K562 (cell line): ENCODE measurements at regions not wholly inside any gene's neighbourhood (a gene's known extent, or its start where the extent isn't known, plus 50 kb on each side); places are given as distances from the start of the nearest gene placed in this dataset.

Experiments used
- ARID1B ChIP-seq: fragments of 450-650 bp; IDR thresholded peaks from 2 replicates; pipeline ENCODE4 v1.6.1; 2016; ENCODE audit warnings: antibody characterized with exemption, mild to moderate bottlenecking, inconsistent platforms
- GABPB2 ChIP-seq: fragments of 250-450 bp; sonication (Bioruptor Pico); conservative IDR thresholded peaks from 2 replicates; pipeline ENCODE4 v1.5.1; 2021; ENCODE audit warnings: mild to moderate bottlenecking
- KDM1A ChIP-seq, 2 experiments: fragments of 450-650 bp; IDR thresholded peaks; 2 replicates each; pipeline ENCODE4 v1.6.1; 2016; ENCODE audit warnings: mild to moderate bottlenecking in 2 of 2
- NR2C1 ChIP-seq, 2 experiments: fragments of 450-650 bp; IDR thresholded peaks; 2 replicates each; pipeline ENCODE4 v1.6.1; 2017; ENCODE audit warnings: mild to moderate bottlenecking in 2 of 2, antibody characterized with exemption in 1 of 2, inconsistent platforms in 1 of 2, missing compliant biosample characterization in 1 of 2, missing genetic modification characterization in 1 of 2
- PML ChIP-seq: IDR thresholded peaks from 2 replicates; pipeline ENCODE4 v1.6.1; 2012; ENCODE audit warnings: low read length, inconsistent platforms
- RAD51 ChIP-seq: fragments of 450-650 bp; IDR thresholded peaks from 2 replicates; pipeline ENCODE4 v1.7.1; 2016; ENCODE audit warnings: low read depth, mild to moderate bottlenecking, borderline replicate concordance
- TAL1 ChIP-seq: fragments of 450-650 bp; IDR thresholded peaks from 2 replicates; pipeline ENCODE4 v1.6.1; 2016; ENCODE audit warnings: mild to moderate bottlenecking
- TOE1 ChIP-seq, 2 experiments: fragments of 450-650 bp in 1 of 2; sonication (generic) in 1 of 2; formaldehyde crosslinking in 1 of 2; IDR thresholded peaks; 2 replicates each; pipeline versions ENCODE4 v1.7.1 to v1.8.0; 2016 to 2022; ENCODE audit warnings: borderline replicate concordance in 2 of 2, mild to moderate bottlenecking in 2 of 2, antibody characterized with exemption in 1 of 2, inconsistent platforms in 1 of 2, low read depth in 1 of 2, missing genetic modification reagents in 1 of 2, moderate library complexity in 1 of 2
- ZNF24 ChIP-seq: fragments of 450-650 bp; IDR thresholded peaks from 2 replicates; pipeline ENCODE4 v1.6.1; 2016
- ZNF41 ChIP-seq: fragments of 250-450 bp; sonication (Bioruptor Pico); conservative IDR thresholded peaks from 2 replicates; pipeline ENCODE4 v1.4.0; 2020; ENCODE audit warnings: mild to moderate bottlenecking
- TF ChIP-seq, protein P1 (sequence below), 2 experiments: IDR thresholded peaks in 1 of 2; conservative IDR thresholded peaks in 1 of 2; 2 replicates each; pipeline ENCODE4 v1.6.1; 2016; ENCODE audit warnings: low read depth in 2 of 2, mild to moderate bottlenecking in 1 of 2, missing compliant biosample characterization in 1 of 2, missing genetic modification characterization in 1 of 2, moderate library complexity in 1 of 2
- TF ChIP-seq, protein P2 (sequence below): fragments of 450-650 bp; IDR thresholded peaks from 2 replicates; pipeline ENCODE4 v1.6.1; 2017; ENCODE audit warnings: antibody characterized with exemption, mild to moderate bottlenecking
- TF ChIP-seq, protein P3 (sequence below): sonication (generic); formaldehyde crosslinking; IDR thresholded peaks from 2 replicates; pipeline ENCODE4 v1.5.0; 2020; ENCODE audit warnings: missing genetic modification reagents
- TF ChIP-seq, protein P4 (sequence below): fragments of 450-650 bp; formaldehyde crosslinking; IDR thresholded peaks from 2 replicates; pipeline ENCODE4 v1.4.0; 2020; ENCODE audit warnings: mild to moderate bottlenecking, mixed read lengths
- TF ChIP-seq, protein P5 (sequence below): fragments of 450-650 bp; conservative IDR thresholded peaks from 2 replicates; pipeline ENCODE4 v1.6.1; 2016; ENCODE audit warnings: missing genetic modification characterization, low read depth, mild to moderate bottlenecking, control low read depth, missing compliant biosample characterization

DNA sequence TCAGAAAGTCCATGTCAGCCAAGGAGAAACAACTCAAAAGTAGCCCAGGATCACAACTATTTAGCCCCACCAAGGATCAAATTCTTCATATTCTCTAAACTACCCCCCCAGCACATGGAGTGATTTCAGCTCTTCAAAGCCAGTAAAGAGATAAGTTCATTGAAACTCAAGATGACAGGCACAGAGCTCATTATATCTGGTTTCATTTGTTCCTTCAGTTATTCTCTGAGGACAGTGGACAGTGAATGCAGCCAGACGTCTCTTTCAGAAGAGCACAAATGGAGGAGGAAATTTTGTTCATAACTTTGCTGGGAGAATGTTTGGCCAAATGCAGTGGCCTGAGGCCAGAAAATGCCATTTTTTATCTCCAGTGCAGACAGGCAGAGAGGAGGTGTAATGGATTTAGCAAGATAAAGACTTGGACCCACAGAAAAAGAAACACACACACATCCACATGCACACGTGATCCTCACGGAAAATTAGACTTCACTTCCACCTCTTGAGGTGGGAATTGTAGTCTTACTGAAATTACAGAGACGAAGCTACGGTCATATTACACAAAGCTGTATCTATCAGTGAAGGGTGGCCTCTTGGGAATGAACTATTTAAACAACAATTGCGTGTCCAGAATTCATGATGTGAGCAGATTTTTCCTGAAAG lies 64.6 kb downstream of the HES1 start (continued):
- TF ChIP-seq, protein P1, sequence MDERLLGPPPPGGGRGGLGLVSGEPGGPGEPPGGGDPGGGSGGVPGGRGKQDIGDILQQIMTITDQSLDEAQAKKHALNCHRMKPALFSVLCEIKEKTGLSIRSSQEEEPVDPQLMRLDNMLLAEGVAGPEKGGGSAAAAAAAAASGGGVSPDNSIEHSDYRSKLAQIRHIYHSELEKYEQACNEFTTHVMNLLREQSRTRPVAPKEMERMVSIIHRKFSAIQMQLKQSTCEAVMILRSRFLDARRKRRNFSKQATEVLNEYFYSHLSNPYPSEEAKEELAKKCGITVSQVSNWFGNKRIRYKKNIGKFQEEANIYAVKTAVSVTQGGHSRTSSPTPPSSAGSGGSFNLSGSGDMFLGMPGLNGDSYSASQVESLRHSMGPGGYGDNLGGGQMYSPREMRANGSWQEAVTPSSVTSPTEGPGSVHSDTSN (CRISPR knock-in tag; IDR thresholded peaks at IDR 0.05; ENCODE audit: low read depth) = no peak
- TF ChIP-seq, protein P1 (tag; conservative IDR thresholded peaks at IDR 0.05; ENCODE audit: low read depth) = peak; percentile 79
- TF ChIP-seq ZNF24 (peak; percentile 92), ARID1B (peak; percentile 59; the same call in 1 of the 2 replicates), KDM1A (IDR thresholded peaks at IDR 0.05) (no peak), RAD51 (peak; percentile 53; the same call in 1 of the 2 replicates), NR2C1 (IDR thresholded peaks at IDR 0.05) (no peak), NR2C1 (tag; IDR thresholded peaks at IDR 0.05) (no peak), ZNF41 (CRISPR knock-in tag) (no peak), TOE1 (IDR thresholded peaks at IDR 0.05; ENCODE audit: borderline replicate concordance) (no peak), TOE1 (CRISPR knock-in tag; IDR thresholded peaks at IDR 0.05; ENCODE audit: borderline replicate concordance, low read depth) (no peak), TAL1 (no peak; the same call in 1 of the 2 replicates), PML (no peak), GABPB2 (CRISPR knock-in tag) (no peak)
- TF ChIP-seq, protein P2, sequence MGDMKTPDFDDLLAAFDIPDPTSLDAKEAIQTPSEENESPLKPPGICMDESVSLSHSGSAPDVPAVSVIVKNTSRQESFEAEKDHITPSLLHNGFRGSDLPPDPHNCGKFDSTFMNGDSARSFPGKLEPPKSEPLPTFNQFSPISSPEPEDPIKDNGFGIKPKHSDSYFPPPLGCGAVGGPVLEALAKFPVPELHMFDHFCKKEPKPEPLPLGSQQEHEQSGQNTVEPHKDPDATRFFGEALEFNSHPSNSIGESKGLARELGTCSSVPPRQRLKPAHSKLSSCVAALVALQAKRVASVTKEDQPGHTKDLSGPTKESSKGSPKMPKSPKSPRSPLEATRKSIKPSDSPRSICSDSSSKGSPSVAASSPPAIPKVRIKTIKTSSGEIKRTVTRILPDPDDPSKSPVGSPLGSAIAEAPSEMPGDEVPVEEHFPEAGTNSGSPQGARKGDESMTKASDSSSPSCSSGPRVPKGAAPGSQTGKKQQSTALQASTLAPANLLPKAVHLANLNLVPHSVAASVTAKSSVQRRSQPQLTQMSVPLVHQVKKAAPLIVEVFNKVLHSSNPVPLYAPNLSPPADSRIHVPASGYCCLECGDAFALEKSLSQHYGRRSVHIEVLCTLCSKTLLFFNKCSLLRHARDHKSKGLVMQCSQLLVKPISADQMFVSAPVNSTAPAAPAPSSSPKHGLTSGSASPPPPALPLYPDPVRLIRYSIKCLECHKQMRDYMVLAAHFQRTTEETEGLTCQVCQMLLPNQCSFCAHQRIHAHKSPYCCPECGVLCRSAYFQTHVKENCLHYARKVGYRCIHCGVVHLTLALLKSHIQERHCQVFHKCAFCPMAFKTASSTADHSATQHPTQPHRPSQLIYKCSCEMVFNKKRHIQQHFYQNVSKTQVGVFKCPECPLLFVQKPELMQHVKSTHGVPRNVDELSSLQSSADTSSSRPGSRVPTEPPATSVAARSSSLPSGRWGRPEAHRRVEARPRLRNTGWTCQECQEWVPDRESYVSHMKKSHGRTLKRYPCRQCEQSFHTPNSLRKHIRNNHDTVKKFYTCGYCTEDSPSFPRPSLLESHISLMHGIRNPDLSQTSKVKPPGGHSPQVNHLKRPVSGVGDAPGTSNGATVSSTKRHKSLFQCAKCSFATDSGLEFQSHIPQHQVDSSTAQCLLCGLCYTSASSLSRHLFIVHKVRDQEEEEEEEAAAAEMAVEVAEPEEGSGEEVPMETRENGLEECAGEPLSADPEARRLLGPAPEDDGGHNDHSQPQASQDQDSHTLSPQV = 0 out of 2 replicates have a peak, but pooled peaks have one; percentile 44
- TF ChIP-seq, protein P3, sequence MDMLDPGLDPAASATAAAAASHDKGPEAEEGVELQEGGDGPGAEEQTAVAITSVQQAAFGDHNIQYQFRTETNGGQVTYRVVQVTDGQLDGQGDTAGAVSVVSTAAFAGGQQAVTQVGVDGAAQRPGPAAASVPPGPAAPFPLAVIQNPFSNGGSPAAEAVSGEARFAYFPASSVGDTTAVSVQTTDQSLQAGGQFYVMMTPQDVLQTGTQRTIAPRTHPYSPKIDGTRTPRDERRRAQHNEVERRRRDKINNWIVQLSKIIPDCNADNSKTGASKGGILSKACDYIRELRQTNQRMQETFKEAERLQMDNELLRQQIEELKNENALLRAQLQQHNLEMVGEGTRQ (CRISPR knock-in tag) = peak; percentile 64
- TF ChIP-seq, protein P4, sequence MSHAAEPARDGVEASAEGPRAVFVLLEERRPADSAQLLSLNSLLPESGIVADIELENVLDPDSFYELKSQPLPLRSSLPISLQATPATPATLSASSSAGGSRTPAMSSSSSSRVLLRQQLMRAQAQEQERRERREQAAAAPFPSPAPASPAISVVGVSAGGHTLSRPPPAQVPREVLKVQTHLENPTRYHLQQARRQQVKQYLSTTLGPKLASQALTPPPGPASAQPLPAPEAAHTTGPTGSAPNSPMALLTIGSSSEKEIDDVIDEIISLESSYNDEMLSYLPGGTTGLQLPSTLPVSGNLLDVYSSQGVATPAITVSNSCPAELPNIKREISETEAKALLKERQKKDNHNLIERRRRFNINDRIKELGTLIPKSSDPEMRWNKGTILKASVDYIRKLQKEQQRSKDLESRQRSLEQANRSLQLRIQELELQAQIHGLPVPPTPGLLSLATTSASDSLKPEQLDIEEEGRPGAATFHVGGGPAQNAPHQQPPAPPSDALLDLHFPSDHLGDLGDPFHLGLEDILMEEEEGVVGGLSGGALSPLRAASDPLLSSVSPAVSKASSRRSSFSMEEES (CRISPR knock-in tag) = peak; percentile 36; the same call in 1 of the 2 replicates
- TF ChIP-seq, protein P5, sequence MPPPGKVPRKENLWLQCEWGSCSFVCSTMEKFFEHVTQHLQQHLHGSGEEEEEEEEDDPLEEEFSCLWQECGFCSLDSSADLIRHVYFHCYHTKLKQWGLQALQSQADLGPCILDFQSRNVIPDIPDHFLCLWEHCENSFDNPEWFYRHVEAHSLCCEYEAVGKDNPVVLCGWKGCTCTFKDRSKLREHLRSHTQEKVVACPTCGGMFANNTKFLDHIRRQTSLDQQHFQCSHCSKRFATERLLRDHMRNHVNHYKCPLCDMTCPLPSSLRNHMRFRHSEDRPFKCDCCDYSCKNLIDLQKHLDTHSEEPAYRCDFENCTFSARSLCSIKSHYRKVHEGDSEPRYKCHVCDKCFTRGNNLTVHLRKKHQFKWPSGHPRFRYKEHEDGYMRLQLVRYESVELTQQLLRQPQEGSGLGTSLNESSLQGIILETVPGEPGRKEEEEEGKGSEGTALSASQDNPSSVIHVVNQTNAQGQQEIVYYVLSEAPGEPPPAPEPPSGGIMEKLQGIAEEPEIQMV (tag) = 0 out of 2 replicates have a peak, but pooled peaks have one; percentile 27
